ENCODE measurements at regions not wholly inside any gene's neighbourhood (a gene's known extent, or its start where the extent isn't known, plus 50 kb on each side); places are given as distances from the start of the nearest gene placed in this dataset.

GRCh38 chr17:74001145-74001544 is 202.3 kb upstream of the RPL38 start:
- TF ChIP-seq POLR2AphosphoS5 (IDR thresholded peaks at IDR 0.05; ENCODE audit: low read depth, low read length) (no peak), POLR2A (IDR thresholded peaks at IDR 0.05; ENCODE audit: low read depth, low read length) (no peak), TAF1 (IDR thresholded peaks at IDR 0.05; ENCODE audit: low read depth, low read length) (no peak), PAX5 (IDR thresholded peaks at IDR 0.05; ENCODE audit: insufficient read depth, low read length, severe bottlenecking) (no peak), SPI1 (IDR thresholded peaks at IDR 0.05; ENCODE audit: low read depth, low read length) (no peak)

Data from GM12891 (cell line).